ENCODE measurements at regions not wholly inside any gene's neighbourhood (a gene's known extent, or its start where the extent isn't known, plus 50 kb on each side); places are given as distances from the start of the nearest gene placed in this dataset.

GRCh38 chr12:64955746-64956145 lies 131.3 kb downstream of the TBC1D30 start:
- peaks cover 1% of the 10 kb centered on the region for H3K27me3 Mint-ChIP-seq (ENCODE audit: unreplicated experiment)
- H3K9me3 Mint-ChIP-seq (ENCODE audit: unreplicated experiment), result no peaks in the 10 kb centered on the region
- H3K4me1 Mint-ChIP-seq (ENCODE audit: low read depth, unreplicated experiment), result no peaks in the 10 kb centered on the region
- H3K27ac Mint-ChIP-seq (ENCODE audit: unreplicated experiment), result no peak overlapping the region
- TF ChIP-seq CTCF (IDR thresholded peaks at IDR 0.05; ENCODE audit: partially characterized antibody, unreplicated experiment), result no peak
- DNase-seq, result no peak
- H3K36me3 Mint-ChIP-seq (ENCODE audit: unreplicated experiment), result no peaks in the 10 kb centered on the region
- H3K4me3 Mint-ChIP-seq (ENCODE audit: unreplicated experiment), result no peak overlapping the region

DNA sequence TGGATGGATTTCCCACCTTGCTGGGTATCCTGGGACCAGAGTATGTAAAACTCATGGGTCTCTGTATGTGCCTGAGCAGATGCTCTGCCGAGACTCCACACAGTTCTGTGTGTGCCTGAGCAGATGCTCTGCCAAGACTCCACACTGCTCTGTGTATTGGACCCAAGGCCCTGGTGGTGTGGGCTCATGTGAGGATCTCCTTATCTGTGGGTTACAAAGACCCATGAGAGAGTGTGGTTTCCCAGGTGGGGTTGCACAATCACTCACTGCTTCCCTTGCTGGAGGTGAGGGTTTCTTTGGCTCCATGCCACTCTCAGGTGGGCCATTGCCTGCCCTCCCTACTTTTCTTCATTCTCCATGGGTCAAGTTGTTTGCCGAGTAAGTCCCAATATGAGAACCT lies 141.5 kb downstream of the TBC1D30 start:
- H3K9me3 Mint-ChIP-seq (ENCODE audit: unreplicated experiment), result peaks cover 1% of the 10 kb centered on the region
- no peak overlapping the region for H3K4me3 Mint-ChIP-seq (ENCODE audit: unreplicated experiment)
- H3K36me3 Mint-ChIP-seq (ENCODE audit: unreplicated experiment), result no peaks in the 10 kb centered on the region
- no peaks in the 10 kb centered on the region for H3K27me3 Mint-ChIP-seq (ENCODE audit: unreplicated experiment)
- H3K27ac Mint-ChIP-seq (ENCODE audit: unreplicated experiment), result no peak overlapping the region
- no peak for TF ChIP-seq CTCF (IDR thresholded peaks at IDR 0.05; ENCODE audit: partially characterized antibody, unreplicated experiment)
- DNase-seq, result no peak
- H3K4me1 Mint-ChIP-seq (ENCODE audit: low read depth, unreplicated experiment), result no peaks in the 10 kb centered on the region

GRCh38 chr12:64968989-64969819 lies 144.8 kb downstream of the TBC1D30 start:
- Mint-ChIP-seq H3K4me1 (ENCODE audit: low read depth, unreplicated experiment) (no peaks in the 10 kb centered on the region), H3K36me3 (ENCODE audit: unreplicated experiment) (no peaks in the 10 kb centered on the region), H3K9me3 (ENCODE audit: unreplicated experiment) (no peaks in the 10 kb centered on the region), H3K4me3 (ENCODE audit: unreplicated experiment) (no peak overlapping the region), H3K27ac (ENCODE audit: unreplicated experiment) (no peak overlapping the region), H3K27me3 (ENCODE audit: unreplicated experiment) (no peaks in the 10 kb centered on the region)
- no peak for TF ChIP-seq CTCF (IDR thresholded peaks at IDR 0.05; ENCODE audit: partially characterized antibody, unreplicated experiment)
- DNase-seq, result no peak

DNA sequence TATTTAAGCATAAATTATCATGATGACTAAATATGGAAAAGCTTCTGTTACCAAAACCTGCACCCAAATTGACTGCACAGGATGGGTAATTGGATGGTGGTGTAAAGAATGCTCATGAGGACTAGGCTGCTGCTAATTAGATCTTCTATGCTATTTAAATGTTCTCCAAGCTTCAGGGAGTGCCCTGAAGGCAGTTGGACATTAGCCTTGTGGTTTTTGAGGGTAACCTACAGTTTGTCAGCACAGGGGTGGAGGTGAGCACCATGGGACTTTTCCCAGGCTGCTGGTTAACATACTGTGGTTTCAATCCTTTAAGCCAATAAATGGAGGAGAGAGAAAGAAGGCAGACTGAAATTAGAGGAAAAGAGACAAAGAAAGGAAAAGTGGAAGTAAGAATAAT lies 145.0 kb downstream of the WIF1 start:
- no peak for DNase-seq
- Mint-ChIP-seq H3K27ac (ENCODE audit: unreplicated experiment) (no peak overlapping the region), H3K4me1 (ENCODE audit: low read depth, unreplicated experiment) (peaks cover 1% of the 10 kb centered on the region), H3K9me3 (ENCODE audit: unreplicated experiment) (peaks cover 3% of the 10 kb centered on the region), H3K27me3 (ENCODE audit: unreplicated experiment) (no peaks in the 10 kb centered on the region), H3K36me3 (ENCODE audit: unreplicated experiment) (peaks cover 4% of the 10 kb centered on the region), H3K4me3 (ENCODE audit: unreplicated experiment) (no peak overlapping the region)
- TF ChIP-seq CTCF (IDR thresholded peaks at IDR 0.05; ENCODE audit: partially characterized antibody, unreplicated experiment), result no peak

DNA sequence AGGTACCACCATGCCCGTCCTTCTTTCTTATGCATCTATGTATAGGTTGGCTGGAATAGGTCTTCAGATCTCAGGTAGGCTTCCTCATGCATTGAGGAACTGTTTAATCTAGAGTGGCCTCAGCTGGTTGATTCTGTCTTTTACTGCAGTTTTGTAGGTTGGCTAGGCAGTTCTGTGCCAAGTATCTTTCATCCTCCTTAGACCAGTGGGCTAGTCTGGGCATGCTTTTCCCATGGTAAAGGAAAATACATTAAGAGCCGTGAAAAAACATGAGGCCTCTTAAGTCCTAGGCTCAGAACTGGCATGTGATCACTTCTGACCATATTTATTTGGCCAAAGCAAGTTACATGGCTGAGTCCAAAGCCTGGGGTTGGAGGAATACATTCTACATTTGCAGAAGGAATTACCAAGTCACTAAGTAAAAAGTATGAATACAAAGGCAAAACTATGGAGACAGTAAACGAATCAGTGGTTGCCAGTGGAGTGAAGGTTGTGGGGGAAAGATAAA lies 137.3 kb downstream of the WIF1 start:
- H3K4me1 Mint-ChIP-seq (ENCODE audit: low read depth, unreplicated experiment), result no peaks in the 10 kb centered on the region
- H3K27ac Mint-ChIP-seq (ENCODE audit: unreplicated experiment), result no peak overlapping the region
- H3K9me3 Mint-ChIP-seq (ENCODE audit: unreplicated experiment), result peaks cover 1% of the 10 kb centered on the region
- TF ChIP-seq CTCF (IDR thresholded peaks at IDR 0.05; ENCODE audit: partially characterized antibody, unreplicated experiment), result no peak
- peaks cover 2% of the 10 kb centered on the region for H3K27me3 Mint-ChIP-seq (ENCODE audit: unreplicated experiment)
- no peak overlapping the region for H3K4me3 Mint-ChIP-seq (ENCODE audit: unreplicated experiment)
- no peak for DNase-seq
- H3K36me3 Mint-ChIP-seq (ENCODE audit: unreplicated experiment), result peaks cover 4% of the 10 kb centered on the region
